ENCODE measurements at regions not wholly inside any gene's neighbourhood (a gene's known extent, or its start where the extent isn't known, plus 50 kb on each side); places are given as distances from the start of the nearest gene placed in this dataset.
A peak's percentile ranks its signal among the peaks of the same experiment; 100 is the strongest.

GRCh38 chr7:84263106-84263505, 68.5 kb upstream of the SEMA3A start:
- no peaks in the 10 kb centered on the region for H3K9me3 ChIP-seq (replicated peaks in 1 of 2; ENCODE audit: control insufficient read depth in 2 of 2, insufficient read depth in 1 of 2, low read depth in 1 of 2, low read length in 2 of 2)
- no peak overlapping the region for H3K18ac ChIP-seq (ENCODE audit: low read length)
- H3K4me2 ChIP-seq (ENCODE audit: insufficient read depth, low read length, poor library complexity, severe bottlenecking) = no peak overlapping the region
- no peak overlapping the region for H3K9ac ChIP-seq (ENCODE audit: low read depth, low read length, poor library complexity)
- H3K4me3 ChIP-seq (ENCODE audit: low read length in 2 of 2) = no peak overlapping the region
- WGBS, 2 donors (ENCODE audit: extremely low coverage in 2 of 2, insufficient read length in 2 of 2, insufficient replicate concordance in 1 of 2) = no CpG with 5 or more reads among the region's 2 CpGs
- no peaks in the 10 kb centered on the region for H3K27me3 ChIP-seq (ENCODE audit: control insufficient read depth in 3 of 3, insufficient read depth in 3 of 3, low read depth in 1 of 3, low read length in 3 of 3)
- H4K91ac ChIP-seq (ENCODE audit: low read depth, low read length, poor library complexity) = no peak overlapping the region
- H2AFZ ChIP-seq (ENCODE audit: low read length) = no peak overlapping the region
- no peak overlapping the region for H2BK120ac ChIP-seq (ENCODE audit: low read depth, low read length)
- H3K14ac ChIP-seq (ENCODE audit: low read length) = no peak overlapping the region
- H3K27ac ChIP-seq (replicated peaks; ENCODE audit: low read length) = no peak overlapping the region
- no peak overlapping the region for H4K8ac ChIP-seq (ENCODE audit: low read depth, low read length)
- H2BK12ac ChIP-seq (ENCODE audit: low read length) = no peak overlapping the region
- no peak overlapping the region for H2AK5ac ChIP-seq (ENCODE audit: low read depth, low read length)
- peaks cover 0 to 4% of the 10 kb centered on the region in 2 donors for H3K4me1 ChIP-seq (ENCODE audit: control insufficient read depth in 2 of 2, insufficient read depth in 1 of 2, low read depth in 1 of 2, low read length in 2 of 2)
- H3K23ac ChIP-seq (ENCODE audit: low read depth, low read length, poor library complexity) = no peak overlapping the region
- no peak overlapping the region for H3K4ac ChIP-seq (ENCODE audit: low read length)
- no peak overlapping the region for H2BK5ac ChIP-seq (ENCODE audit: low read length)
- no peak for DNase-seq (ENCODE audit: low spot score)
- H3K36me3 ChIP-seq (replicated peaks in 1 of 2; ENCODE audit: control insufficient read depth in 2 of 2, insufficient read depth in 2 of 2, low read length in 2 of 2) = no peaks in the 10 kb centered on the region
- no peak overlapping the region for H2BK15ac ChIP-seq (ENCODE audit: low read length)
- no peaks in the 10 kb centered on the region for H3K79me1 ChIP-seq (ENCODE audit: low read depth, low read length)

- Histone ChIP-seq H4K8ac (ENCODE audit: low read depth, low read length) (no peak overlapping the region), H3K18ac (ENCODE audit: low read length) (peak overlapping the region; percentile 8), H3K27me3 (ENCODE audit: control insufficient read depth in 3 of 3, insufficient read depth in 3 of 3, low read depth in 1 of 3, low read length in 3 of 3) (no peaks in the 10 kb centered on the region), H3K4me1 (ENCODE audit: control insufficient read depth in 2 of 2, insufficient read depth in 1 of 2, low read depth in 1 of 2, low read length in 2 of 2) (peaks cover 2 to 9% of the 10 kb centered on the region in 2 donors), H3K23ac (ENCODE audit: low read depth, low read length, poor library complexity) (no peak overlapping the region), H3K4me2 (ENCODE audit: insufficient read depth, low read length, poor library complexity, severe bottlenecking) (no peak overlapping the region), H2BK12ac (ENCODE audit: low read length) (no peak overlapping the region), H2AK5ac (ENCODE audit: low read depth, low read length) (no peak overlapping the region), H3K79me1 (ENCODE audit: low read depth, low read length) (no peaks in the 10 kb centered on the region), H3K9ac (ENCODE audit: low read depth, low read length, poor library complexity) (peak overlapping the region; percentile 53), H4K91ac (ENCODE audit: low read depth, low read length, poor library complexity) (no peak overlapping the region), H3K4me3 (ENCODE audit: low read length in 2 of 2) (peak overlapping the region in 1 of 2 donors; percentile 27), H3K36me3 (replicated peaks in 1 of 2; ENCODE audit: control insufficient read depth in 2 of 2, insufficient read depth in 2 of 2, low read length in 2 of 2) (no peaks in the 10 kb centered on the region), H3K4ac (ENCODE audit: low read length) (no peak overlapping the region), H3K9me3 (replicated peaks in 1 of 2; ENCODE audit: control insufficient read depth in 2 of 2, insufficient read depth in 1 of 2, low read depth in 1 of 2, low read length in 2 of 2) (no peaks in the 10 kb centered on the region), H2BK15ac (ENCODE audit: low read length) (no peak overlapping the region), H2AFZ (ENCODE audit: low read length) (no peak overlapping the region), H3K14ac (ENCODE audit: low read length) (no peak overlapping the region), H2BK5ac (ENCODE audit: low read length) (no peak overlapping the region), H2BK120ac (ENCODE audit: low read depth, low read length) (no peak overlapping the region), H3K27ac (replicated peaks; ENCODE audit: low read length) (no peak overlapping the region)
- no CpG with 5 or more reads among the region's 4 CpGs for WGBS, 2 donors (ENCODE audit: extremely low coverage in 2 of 2, insufficient read length in 2 of 2, insufficient replicate concordance in 1 of 2)
- DNase-seq (ENCODE audit: low spot score) = no peak
These were observed 66.9 kb upstream of the SEMA3A start for GRCh38 chr7:84261509-84261908.

GRCh38 chr7:84258628-84259027, 64.0 kb upstream of the SEMA3A start:
- Histone ChIP-seq H3K4me2 (ENCODE audit: insufficient read depth, low read length, poor library complexity, severe bottlenecking) (no peak overlapping the region), H2BK120ac (ENCODE audit: low read depth, low read length) (no peak overlapping the region), H2BK15ac (ENCODE audit: low read length) (no peak overlapping the region), H3K9me3 (replicated peaks in 1 of 2; ENCODE audit: control insufficient read depth in 2 of 2, insufficient read depth in 1 of 2, low read depth in 1 of 2, low read length in 2 of 2) (no peaks in the 10 kb centered on the region), H2AFZ (ENCODE audit: low read length) (no peak overlapping the region), H3K9ac (ENCODE audit: low read depth, low read length, poor library complexity) (no peak overlapping the region), H3K23ac (ENCODE audit: low read depth, low read length, poor library complexity) (no peak overlapping the region), H2BK12ac (ENCODE audit: low read length) (no peak overlapping the region), H3K4ac (ENCODE audit: low read length) (no peak overlapping the region), H3K4me3 (ENCODE audit: low read length in 2 of 2) (no peak overlapping the region), H2AK5ac (ENCODE audit: low read depth, low read length) (no peak overlapping the region), H3K36me3 (replicated peaks in 1 of 2; ENCODE audit: control insufficient read depth in 2 of 2, insufficient read depth in 2 of 2, low read length in 2 of 2) (no peaks in the 10 kb centered on the region), H3K14ac (ENCODE audit: low read length) (no peak overlapping the region), H3K27me3 (ENCODE audit: control insufficient read depth in 3 of 3, insufficient read depth in 3 of 3, low read depth in 1 of 3, low read length in 3 of 3) (no peaks in the 10 kb centered on the region), H2BK5ac (ENCODE audit: low read length) (no peak overlapping the region), H3K27ac (replicated peaks; ENCODE audit: low read length) (no peak overlapping the region), H4K91ac (ENCODE audit: low read depth, low read length, poor library complexity) (no peak overlapping the region), H4K8ac (ENCODE audit: low read depth, low read length) (no peak overlapping the region), H3K4me1 (ENCODE audit: control insufficient read depth in 2 of 2, insufficient read depth in 1 of 2, low read depth in 1 of 2, low read length in 2 of 2) (peaks cover 2 to 12% of the 10 kb centered on the region in 2 donors), H3K79me1 (ENCODE audit: low read depth, low read length) (no peaks in the 10 kb centered on the region), H3K18ac (ENCODE audit: low read length) (no peak overlapping the region)
- DNase-seq (ENCODE audit: low spot score) = no peak

GRCh38 chr7:84256571-84256971, 62.0 kb upstream of the SEMA3A start:
- Histone ChIP-seq H3K23ac (ENCODE audit: low read depth, low read length, poor library complexity) (no peak overlapping the region), H2AK5ac (ENCODE audit: low read depth, low read length) (no peak overlapping the region), H3K14ac (ENCODE audit: low read length) (no peak overlapping the region), H4K8ac (ENCODE audit: low read depth, low read length) (no peak overlapping the region), H2BK15ac (ENCODE audit: low read length) (no peak overlapping the region), H3K4me3 (ENCODE audit: low read length in 2 of 2) (no peak overlapping the region), H3K9ac (ENCODE audit: low read depth, low read length, poor library complexity) (no peak overlapping the region), H3K79me1 (ENCODE audit: low read depth, low read length) (no peaks in the 10 kb centered on the region), H3K4me2 (ENCODE audit: insufficient read depth, low read length, poor library complexity, severe bottlenecking) (no peak overlapping the region), H3K27ac (replicated peaks; ENCODE audit: low read length) (no peak overlapping the region), H4K91ac (ENCODE audit: low read depth, low read length, poor library complexity) (no peak overlapping the region), H2BK12ac (ENCODE audit: low read length) (no peak overlapping the region), H3K9me3 (replicated peaks in 1 of 2; ENCODE audit: control insufficient read depth in 2 of 2, insufficient read depth in 1 of 2, low read depth in 1 of 2, low read length in 2 of 2) (no peaks in the 10 kb centered on the region), H3K4me1 (ENCODE audit: control insufficient read depth in 2 of 2, insufficient read depth in 1 of 2, low read depth in 1 of 2, low read length in 2 of 2) (peaks cover 4 to 16% of the 10 kb centered on the region in 2 donors), H3K27me3 (ENCODE audit: control insufficient read depth in 3 of 3, insufficient read depth in 3 of 3, low read depth in 1 of 3, low read length in 3 of 3) (no peaks in the 10 kb centered on the region), H3K4ac (ENCODE audit: low read length) (no peak overlapping the region), H2BK5ac (ENCODE audit: low read length) (no peak overlapping the region), H3K18ac (ENCODE audit: low read length) (no peak overlapping the region), H3K36me3 (replicated peaks in 1 of 2; ENCODE audit: control insufficient read depth in 2 of 2, insufficient read depth in 2 of 2, low read length in 2 of 2) (no peaks in the 10 kb centered on the region), H2BK120ac (ENCODE audit: low read depth, low read length) (no peak overlapping the region), H2AFZ (ENCODE audit: low read length) (no peak overlapping the region)
- no peak for DNase-seq (ENCODE audit: low spot score)
- WGBS, 2 donors (ENCODE audit: extremely low coverage in 2 of 2, insufficient read length in 2 of 2, insufficient replicate concordance in 1 of 2) = no CpG with 5 or more reads among the region's 2 CpGs

Measured in neuronal stem cell (in vitro differentiated cells).